K562 (cell line): ENCODE measurements at regions not wholly inside any gene's neighbourhood (a gene's known extent, or its start where the extent isn't known, plus 50 kb on each side); places are given as distances from the start of the nearest gene placed in this dataset.

Experiments used
- ATF7 ChIP-seq: fragments of 450-650 bp; IDR thresholded peaks from 2 replicates; pipeline ENCODE4 v1.7.1; 2014; ENCODE audit warnings: mild to moderate bottlenecking, moderate library complexity
- BRF1 ChIP-seq: IDR thresholded peaks from 3 replicates; pipeline ENCODE4 v1.6.1; 2011; ENCODE audit warnings: borderline replicate concordance, mild to moderate bottlenecking; ENCODE audit not compliant: insufficient read length; ENCODE audit errors: extremely low read depth
- CREB1 ChIP-seq, 2 experiments: sonication (generic) in 1 of 2; formaldehyde crosslinking in 1 of 2; IDR thresholded peaks; 2 replicates each; pipeline versions ENCODE4 v1.6.1 to v1.8.0; 2012 to 2022; ENCODE audit warnings: inconsistent platforms in 1 of 2, mild to moderate bottlenecking in 1 of 2, missing genetic modification reagents in 1 of 2, moderate library complexity in 1 of 2
- EZH2 ChIP-seq: IDR thresholded peaks from 2 replicates; pipeline ENCODE4 v1.6.1; 2012; ENCODE audit warnings: low read depth, mild to moderate bottlenecking, inconsistent platforms, low read length, borderline replicate concordance
- HDAC2 ChIP-seq: fragments of 450-650 bp; IDR thresholded peaks from 2 replicates; pipeline ENCODE4 v1.6.1; 2016; ENCODE audit warnings: mild to moderate bottlenecking
- POLR2A ChIP-seq: fragments of 450-650 bp; conservative IDR thresholded peaks from 2 replicates; pipeline ENCODE4 v1.6.1; 2016
- POLR2AphosphoS5 ChIP-seq: IDR thresholded peaks from 2 replicates; pipeline ENCODE4 v1.6.1; 2011; ENCODE audit warnings: mild to moderate bottlenecking, low read depth, low read length, moderate library complexity; ENCODE audit not compliant: control insufficient read depth, insufficient read depth
- SMARCC2 ChIP-seq: fragments of 450-650 bp; IDR thresholded peaks from 2 replicates; pipeline ENCODE4 v1.6.1; 2017; ENCODE audit warnings: antibody characterized with exemption, moderate library complexity, mild to moderate bottlenecking, low read depth
- ZFX ChIP-seq: sonication (generic); formaldehyde crosslinking; IDR thresholded peaks from 2 replicates; pipeline ENCODE4 v1.8.0; 2022; ENCODE audit warnings: mild to moderate bottlenecking, missing genetic modification reagents, moderate library complexity
- ZNF124 ChIP-seq: sonication (generic); formaldehyde crosslinking; IDR thresholded peaks from 2 replicates; pipeline ENCODE4 v1.8.1; 2022; ENCODE audit warnings: missing genetic modification reagents
- TF ChIP-seq, protein P1 (sequence below), 3 experiments: IDR thresholded peaks in 2 of 3; conservative IDR thresholded peaks in 1 of 3; 2 replicates each; pipeline ENCODE4 v1.5.1; 2011 to 2012; ENCODE audit warnings: low read length in 3 of 3, mild to moderate bottlenecking in 3 of 3, control low read depth in 2 of 3, improper control_type of control experiment in 1 of 3, inconsistent platforms in 1 of 3, low read depth in 1 of 3, mixed read lengths in 1 of 3, moderate library complexity in 1 of 3; ENCODE audit not compliant: insufficient read depth in 2 of 3
- TF ChIP-seq, protein P2 (sequence below): fragments of 250-450 bp; sonication (Bioruptor Pico); IDR thresholded peaks from 2 replicates; pipeline ENCODE4 v1.8.0; 2021; ENCODE audit warnings: moderate library complexity, mild to moderate bottlenecking, inconsistent platforms

DNA sequence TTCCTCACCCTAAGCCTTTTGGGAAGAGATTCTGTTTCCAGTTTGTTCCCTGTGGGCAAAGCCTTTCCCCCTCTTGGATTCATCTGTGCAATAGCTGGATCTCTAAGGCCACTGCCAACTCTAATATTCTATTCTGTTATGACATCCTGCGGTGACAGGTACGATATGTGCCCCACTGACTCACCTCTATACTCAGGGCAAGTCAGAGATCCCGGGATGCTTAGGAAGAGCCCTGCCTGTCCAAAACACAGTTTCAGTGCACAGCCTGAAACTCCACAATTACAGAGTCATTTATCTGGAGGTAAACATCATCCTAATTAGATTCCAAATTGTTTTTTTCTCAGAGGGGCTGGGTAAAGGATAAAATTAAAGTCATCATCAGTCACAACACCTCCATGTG is 190.2 kb downstream of the TFCP2L1 start:
- TF ChIP-seq HDAC2 (no peak), EZH2 (no peak), POLR2AphosphoS5 (no peak), ZFX (CRISPR knock-in tag) (no peak), ATF7 (no peak), CREB1 (IDR thresholded peaks at IDR 0.05) (no peak), CREB1 (CRISPR knock-in tag; IDR thresholded peaks at IDR 0.05) (no peak), ZNF124 (CRISPR knock-in tag) (no peak), POLR2A (no peak), SMARCC2 (no peak), BRF1 (no peak)
- TF ChIP-seq, protein P1, sequence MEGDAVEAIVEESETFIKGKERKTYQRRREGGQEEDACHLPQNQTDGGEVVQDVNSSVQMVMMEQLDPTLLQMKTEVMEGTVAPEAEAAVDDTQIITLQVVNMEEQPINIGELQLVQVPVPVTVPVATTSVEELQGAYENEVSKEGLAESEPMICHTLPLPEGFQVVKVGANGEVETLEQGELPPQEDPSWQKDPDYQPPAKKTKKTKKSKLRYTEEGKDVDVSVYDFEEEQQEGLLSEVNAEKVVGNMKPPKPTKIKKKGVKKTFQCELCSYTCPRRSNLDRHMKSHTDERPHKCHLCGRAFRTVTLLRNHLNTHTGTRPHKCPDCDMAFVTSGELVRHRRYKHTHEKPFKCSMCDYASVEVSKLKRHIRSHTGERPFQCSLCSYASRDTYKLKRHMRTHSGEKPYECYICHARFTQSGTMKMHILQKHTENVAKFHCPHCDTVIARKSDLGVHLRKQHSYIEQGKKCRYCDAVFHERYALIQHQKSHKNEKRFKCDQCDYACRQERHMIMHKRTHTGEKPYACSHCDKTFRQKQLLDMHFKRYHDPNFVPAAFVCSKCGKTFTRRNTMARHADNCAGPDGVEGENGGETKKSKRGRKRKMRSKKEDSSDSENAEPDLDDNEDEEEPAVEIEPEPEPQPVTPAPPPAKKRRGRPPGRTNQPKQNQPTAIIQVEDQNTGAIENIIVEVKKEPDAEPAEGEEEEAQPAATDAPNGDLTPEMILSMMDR (IDR thresholded peaks at IDR 0.05 in 2 of 3, conservative IDR thresholded peaks at IDR 0.05 in 1 of 3; ENCODE audit: insufficient read depth in 2 of 3, low read depth in 1 of 3, low read length in 3 of 3): no peak
- TF ChIP-seq, protein P2, sequence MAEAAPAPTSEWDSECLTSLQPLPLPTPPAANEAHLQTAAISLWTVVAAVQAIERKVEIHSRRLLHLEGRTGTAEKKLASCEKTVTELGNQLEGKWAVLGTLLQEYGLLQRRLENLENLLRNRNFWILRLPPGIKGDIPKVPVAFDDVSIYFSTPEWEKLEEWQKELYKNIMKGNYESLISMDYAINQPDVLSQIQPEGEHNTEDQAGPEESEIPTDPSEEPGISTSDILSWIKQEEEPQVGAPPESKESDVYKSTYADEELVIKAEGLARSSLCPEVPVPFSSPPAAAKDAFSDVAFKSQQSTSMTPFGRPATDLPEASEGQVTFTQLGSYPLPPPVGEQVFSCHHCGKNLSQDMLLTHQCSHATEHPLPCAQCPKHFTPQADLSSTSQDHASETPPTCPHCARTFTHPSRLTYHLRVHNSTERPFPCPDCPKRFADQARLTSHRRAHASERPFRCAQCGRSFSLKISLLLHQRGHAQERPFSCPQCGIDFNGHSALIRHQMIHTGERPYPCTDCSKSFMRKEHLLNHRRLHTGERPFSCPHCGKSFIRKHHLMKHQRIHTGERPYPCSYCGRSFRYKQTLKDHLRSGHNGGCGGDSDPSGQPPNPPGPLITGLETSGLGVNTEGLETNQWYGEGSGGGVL (CRISPR knock-in tag): no peak
